Gastrocnemius medialis (tissue), 4 donors: ENCODE measurements at regions not wholly inside any gene's neighbourhood (a gene's known extent, or its start where the extent isn't known, plus 50 kb on each side); places are given as distances from the start of the nearest gene placed in this dataset.

Source experiments
- ATAC-seq, 2 donors: fragments of 150-250 bp; one replicate each; pipeline ENCODE4 v1.9.1; 2016
- DNase-seq, 2 donors: peaks; one replicate each; pipeline ENCODE4 v3.0.0-alpha.2; 2019
- H3K27ac ChIP-seq, 4 donors: fragments of 200-600 bp; sonication (generic); 1 replicate in 1 of 4; 2 replicates in 3 of 4; pipeline ENCODE4 v1.5.1; 2016 to 2018; ENCODE audit warnings: mild to moderate bottlenecking in 2 of 4, moderate library complexity in 1 of 4
- H3K27me3 ChIP-seq, 3 donors: fragments of 200-600 bp; sonication (generic) in 2 of 3; 1 replicate in 1 of 3; 2 replicates in 2 of 3; pipeline versions ENCODE4 v1.5.1 to v1.6.0; 2016 to 2019; ENCODE audit warnings: mild to moderate bottlenecking in 1 of 3, moderate library complexity in 1 of 3
- H3K36me3 ChIP-seq, 2 donors: fragments of 200-600 bp; sonication (generic) in 1 of 2; one replicate each; pipeline ENCODE4 v1.5.1; 2017 to 2018
- H3K4me1 ChIP-seq, 2 donors: fragments of 200-600 bp; sonication (generic) in 1 of 2; one replicate each; pipeline ENCODE4 v1.5.1; 2016 to 2017; ENCODE audit warnings: mild to moderate bottlenecking in 2 of 2
- H3K4me3 ChIP-seq, 4 donors: fragments of 200-600 bp; sonication (generic) in 3 of 4; 1 replicate in 1 of 4; 2 replicates in 3 of 4; pipeline ENCODE4 v1.5.1; 2016 to 2019; ENCODE audit warnings: mild to moderate bottlenecking in 2 of 4
- H3K9me3 ChIP-seq, 3 donors: fragments of 200-600 bp; sonication (generic) in 2 of 3; 1 replicate in 1 of 3; 2 replicates in 2 of 3; pipeline ENCODE4 v1.5.1; 2016 to 2019
- POLR2A ChIP-seq, 2 donors: fragments of 450-650 bp; IDR thresholded peaks; one replicate each; pipeline ENCODE4 v1.6.1; 2017; ENCODE audit warnings: antibody characterized with exemption in 2 of 2, mild to moderate bottlenecking in 2 of 2, moderate library complexity in 2 of 2
- in situ Hi-C, 4 donors: fragments of 200-750 bp; cut with MboI; loops; one replicate each; pipeline versions ENCODE4 v1.15.0 to v1.8.0; 2017; ENCODE audit warnings: low sequenced_read_pairs in 4 of 4
- intact Hi-C: fragments of 100-400 bp; cut with DNase I; formaldehyde crosslinking; loops from one replicate; pipeline ENCODE4 v1.15.1; 2023; ENCODE audit warnings: low total_unique reads
- TF ChIP-seq, protein P1 (sequence below), 5 experiments: fragments of 450-650 bp in 3 of 5; fragments of 200-600 bp in 2 of 5; sonication (generic) in 2 of 5; IDR thresholded peaks in 4 of 5; conservative IDR thresholded peaks in 1 of 5; 1 replicate in 4 of 5; 2 replicates in 1 of 5; pipeline ENCODE4 v1.5.1; 2016 to 2019; ENCODE audit warnings: antibody characterized with exemption in 5 of 5, mild to moderate bottlenecking in 3 of 5, moderate library complexity in 3 of 5

DNA sequence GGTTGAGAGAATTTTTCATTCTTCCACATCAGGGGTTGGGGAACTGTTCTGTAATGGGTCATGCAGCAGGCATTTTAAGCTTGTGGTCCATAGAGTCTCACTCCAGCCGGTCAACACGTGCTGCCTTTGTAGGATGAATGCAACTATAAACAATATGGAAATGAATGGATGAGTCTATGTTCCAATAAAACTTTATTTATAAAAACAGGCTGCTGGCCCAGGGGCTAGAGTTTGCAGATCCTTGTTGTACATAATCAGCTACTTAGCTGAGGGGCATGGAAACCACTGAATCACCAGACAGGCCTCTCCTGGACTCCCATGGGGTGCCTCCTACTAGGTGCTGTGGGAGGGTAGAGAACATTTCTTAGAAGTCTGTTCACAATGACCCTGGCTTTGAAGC, 243.4 kb downstream of the BMP7 start:
- H3K27me3 ChIP-seq = peaks cover 0 to 5% (median 4%) of the 10 kb centered on the region in 3 donors
- DNase-seq = no peak
- intact Hi-C loops = no loop called here
- no peak overlapping the region for H3K27ac ChIP-seq
- no peaks in the 10 kb centered on the region for H3K36me3 ChIP-seq
- H3K9me3 ChIP-seq = no peaks in the 10 kb centered on the region
- H3K4me1 ChIP-seq = no peaks in the 10 kb centered on the region
- H3K4me3 ChIP-seq = no peak overlapping the region
- TF ChIP-seq, protein P1, sequence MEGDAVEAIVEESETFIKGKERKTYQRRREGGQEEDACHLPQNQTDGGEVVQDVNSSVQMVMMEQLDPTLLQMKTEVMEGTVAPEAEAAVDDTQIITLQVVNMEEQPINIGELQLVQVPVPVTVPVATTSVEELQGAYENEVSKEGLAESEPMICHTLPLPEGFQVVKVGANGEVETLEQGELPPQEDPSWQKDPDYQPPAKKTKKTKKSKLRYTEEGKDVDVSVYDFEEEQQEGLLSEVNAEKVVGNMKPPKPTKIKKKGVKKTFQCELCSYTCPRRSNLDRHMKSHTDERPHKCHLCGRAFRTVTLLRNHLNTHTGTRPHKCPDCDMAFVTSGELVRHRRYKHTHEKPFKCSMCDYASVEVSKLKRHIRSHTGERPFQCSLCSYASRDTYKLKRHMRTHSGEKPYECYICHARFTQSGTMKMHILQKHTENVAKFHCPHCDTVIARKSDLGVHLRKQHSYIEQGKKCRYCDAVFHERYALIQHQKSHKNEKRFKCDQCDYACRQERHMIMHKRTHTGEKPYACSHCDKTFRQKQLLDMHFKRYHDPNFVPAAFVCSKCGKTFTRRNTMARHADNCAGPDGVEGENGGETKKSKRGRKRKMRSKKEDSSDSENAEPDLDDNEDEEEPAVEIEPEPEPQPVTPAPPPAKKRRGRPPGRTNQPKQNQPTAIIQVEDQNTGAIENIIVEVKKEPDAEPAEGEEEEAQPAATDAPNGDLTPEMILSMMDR (IDR thresholded peaks at IDR 0.05 in 4 of 5, conservative IDR thresholded peaks at IDR 0.05 in 1 of 5) = no peak
- no peak for TF ChIP-seq POLR2A (IDR thresholded peaks at IDR 0.05)
- no peak for ATAC-seq
- in situ Hi-C loops = no loop called here

DNA sequence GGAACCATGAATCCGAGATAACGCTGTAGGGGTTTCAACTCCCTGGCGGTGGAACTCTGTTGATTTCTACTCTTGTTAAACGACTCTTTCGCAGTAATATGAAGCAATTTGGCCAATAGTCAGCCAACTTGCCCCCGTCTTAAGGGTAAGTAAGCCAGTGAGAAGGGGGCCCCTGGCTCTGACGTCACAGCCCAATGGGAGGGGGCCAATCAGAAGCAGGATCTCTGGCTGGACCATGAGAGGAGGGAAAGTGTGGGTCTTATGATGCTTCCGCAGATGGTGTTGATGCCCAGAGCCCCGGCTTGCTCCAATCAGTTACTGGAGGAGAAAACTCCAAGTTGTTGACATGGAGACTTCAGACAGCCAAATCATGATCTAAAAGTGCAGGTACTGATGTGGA, 242.4 kb downstream of the BMP7 start:
- H3K9me3 ChIP-seq = no peaks in the 10 kb centered on the region
- in situ Hi-C loops (no loop called here), intact Hi-C loops (no loop called here)
- peaks cover 0 to 5% (median 4%) of the 10 kb centered on the region in 3 donors for H3K27me3 ChIP-seq
- no peak overlapping the region for H3K27ac ChIP-seq
- DNase-seq = no peak
- H3K4me3 ChIP-seq = no peak overlapping the region
- ATAC-seq = no peak
- TF ChIP-seq, protein P1 (IDR thresholded peaks at IDR 0.05 in 4 of 5, conservative IDR thresholded peaks at IDR 0.05 in 1 of 5) = no peak
- TF ChIP-seq POLR2A (IDR thresholded peaks at IDR 0.05) = no peak
- no peaks in the 10 kb centered on the region for H3K4me1 ChIP-seq
- no peaks in the 10 kb centered on the region for H3K36me3 ChIP-seq

DNA sequence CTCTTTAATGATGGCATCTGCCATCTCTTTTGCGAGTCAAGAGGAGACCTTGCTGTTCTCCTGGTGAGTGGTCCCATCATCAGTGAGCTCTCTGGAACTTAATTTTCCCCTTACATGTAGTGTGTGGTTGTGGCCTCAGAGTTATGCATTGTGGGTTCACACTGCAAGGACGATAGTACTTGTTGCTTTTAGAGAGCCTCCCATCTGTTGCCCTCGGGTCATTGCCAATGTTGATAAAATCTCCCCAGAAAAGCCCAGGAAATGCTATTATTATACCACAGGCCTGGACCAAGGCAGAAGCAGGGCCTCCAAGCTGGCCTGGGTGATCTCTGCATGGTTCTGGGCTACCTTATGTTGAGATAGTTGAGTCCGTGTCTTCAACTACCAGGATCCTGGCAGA, 241.6 kb downstream of the BMP7 start:
- in situ Hi-C loops (no loop called here), intact Hi-C loops (no loop called here)
- H3K4me1 ChIP-seq = no peaks in the 10 kb centered on the region
- ATAC-seq (no peak), DNase-seq (no peak)
- H3K27ac ChIP-seq = no peak overlapping the region
- no peaks in the 10 kb centered on the region for H3K9me3 ChIP-seq
- TF ChIP-seq, protein P1 (IDR thresholded peaks at IDR 0.05 in 4 of 5, conservative IDR thresholded peaks at IDR 0.05 in 1 of 5) = no peak
- no peak for TF ChIP-seq POLR2A (IDR thresholded peaks at IDR 0.05)
- H3K36me3 ChIP-seq = no peaks in the 10 kb centered on the region
- peaks cover 0 to 5% (median 4%) of the 10 kb centered on the region in 3 donors for H3K27me3 ChIP-seq
- H3K4me3 ChIP-seq = no peak overlapping the region

DNA sequence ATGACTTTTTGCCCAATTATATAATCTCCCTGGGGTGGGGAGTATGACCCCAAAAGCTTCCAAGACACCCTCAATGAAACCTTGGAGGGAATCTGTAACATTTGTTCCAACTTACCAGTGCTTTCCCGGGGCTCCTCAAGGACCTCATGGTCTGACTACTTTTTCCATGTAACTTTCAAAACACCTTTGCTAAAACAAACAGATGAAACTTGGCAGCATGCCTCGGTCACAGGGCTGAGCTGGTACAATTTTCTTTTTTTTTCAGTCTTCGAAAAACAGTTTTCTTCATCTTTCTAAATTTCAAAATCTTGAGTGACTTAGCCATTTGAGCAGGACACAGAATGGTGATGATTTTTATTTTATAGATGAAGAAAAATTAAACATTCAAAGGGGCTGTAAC, 241.2 kb downstream of the BMP7 start:
- Histone ChIP-seq H3K27ac (no peak overlapping the region), H3K27me3 (peaks cover 0 to 5% (median under 1%) of the 10 kb centered on the region in 3 donors), H3K36me3 (no peaks in the 10 kb centered on the region), H3K4me3 (no peak overlapping the region), H3K9me3 (no peaks in the 10 kb centered on the region), H3K4me1 (no peaks in the 10 kb centered on the region)
- ATAC-seq (no peak), DNase-seq (no peak)
- in situ Hi-C loops (no loop called here), intact Hi-C loops (no loop called here)
- no peak for TF ChIP-seq POLR2A (IDR thresholded peaks at IDR 0.05)
- TF ChIP-seq, protein P1 (IDR thresholded peaks at IDR 0.05 in 4 of 5, conservative IDR thresholded peaks at IDR 0.05 in 1 of 5) = no peak

DNA sequence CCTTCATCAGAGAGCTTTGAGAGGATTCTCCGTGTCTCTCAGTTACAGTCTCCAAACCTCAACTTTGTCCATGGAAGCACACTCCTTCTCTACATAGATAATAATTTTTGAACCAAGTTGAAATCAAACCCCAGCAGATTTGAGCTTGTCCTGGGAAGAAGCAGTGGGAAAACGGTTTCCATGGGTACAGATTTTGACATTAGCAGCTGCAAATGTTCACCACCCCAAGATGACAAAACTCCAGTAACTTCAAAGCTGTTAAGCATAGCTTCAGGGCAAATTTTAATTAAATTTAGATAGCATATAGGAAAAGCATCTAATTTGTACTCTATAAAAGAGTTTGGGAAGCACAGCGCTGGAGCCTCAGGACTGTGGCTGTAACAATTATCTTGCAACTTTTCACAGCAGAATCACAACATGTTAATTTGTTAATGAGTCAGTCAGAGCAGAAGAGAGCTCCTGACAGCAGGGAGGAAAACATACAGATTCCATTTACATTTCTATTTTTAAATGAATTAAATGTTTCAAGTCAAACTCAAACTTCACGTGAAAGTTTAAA, 240.7 kb downstream of the BMP7 start:
- Histone ChIP-seq H3K9me3 (no peaks in the 10 kb centered on the region), H3K27me3 (peaks cover 0 to 5% (median 0%) of the 10 kb centered on the region in 3 donors), H3K27ac (no peak overlapping the region), H3K4me3 (no peak overlapping the region), H3K4me1 (no peaks in the 10 kb centered on the region), H3K36me3 (no peaks in the 10 kb centered on the region)
- intact Hi-C loops = no loop called here
- in situ Hi-C loops = no loop called here
- DNase-seq (no peak), ATAC-seq (no peak)
- TF ChIP-seq, protein P1 (IDR thresholded peaks at IDR 0.05 in 4 of 5, conservative IDR thresholded peaks at IDR 0.05 in 1 of 5) = no peak
- no peak for TF ChIP-seq POLR2A (IDR thresholded peaks at IDR 0.05)
